ENCODE measurements at regions not wholly inside any gene's neighbourhood (a gene's known extent, or its start where the extent isn't known, plus 50 kb on each side); places are given as distances from the start of the nearest gene placed in this dataset.

DNA sequence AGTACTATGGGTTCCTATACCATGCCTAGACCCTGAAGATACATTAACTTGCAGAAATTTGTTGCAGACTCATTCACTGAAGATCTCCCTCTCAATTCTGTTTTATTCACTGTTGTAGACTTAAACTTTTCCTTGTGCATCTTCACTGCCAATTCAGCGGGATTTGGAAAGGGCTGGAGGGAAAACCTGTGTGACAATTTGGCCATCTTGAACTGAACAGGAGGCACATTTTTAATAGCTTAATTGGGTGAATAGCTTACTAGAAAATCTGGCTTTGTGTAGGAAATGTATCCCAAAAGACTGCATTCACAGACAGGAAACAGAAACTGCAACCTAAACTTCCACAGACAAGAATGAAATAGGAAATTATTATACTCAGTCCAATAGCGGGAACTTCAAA, 512.3 kb downstream of the XIRP2 start:
- no peak for ATAC-seq
- H3K36me3 ChIP-seq: no peaks in the 10 kb centered on the region
- WGBS, 2 donors (ENCODE audit: low coverage in 1 of 2): 43 to 61% methylated on average over 1 to 2 of the region's 2 CpGs
- H3K27ac ChIP-seq: no peak overlapping the region
- H3K27me3 ChIP-seq: no peaks in the 10 kb centered on the region
- H3K4me1 ChIP-seq: no peaks in the 10 kb centered on the region
- no peak overlapping the region for H3K4me3 ChIP-seq
- no peaks in the 10 kb centered on the region for H3K9me3 ChIP-seq
- TF ChIP-seq, protein P1, sequence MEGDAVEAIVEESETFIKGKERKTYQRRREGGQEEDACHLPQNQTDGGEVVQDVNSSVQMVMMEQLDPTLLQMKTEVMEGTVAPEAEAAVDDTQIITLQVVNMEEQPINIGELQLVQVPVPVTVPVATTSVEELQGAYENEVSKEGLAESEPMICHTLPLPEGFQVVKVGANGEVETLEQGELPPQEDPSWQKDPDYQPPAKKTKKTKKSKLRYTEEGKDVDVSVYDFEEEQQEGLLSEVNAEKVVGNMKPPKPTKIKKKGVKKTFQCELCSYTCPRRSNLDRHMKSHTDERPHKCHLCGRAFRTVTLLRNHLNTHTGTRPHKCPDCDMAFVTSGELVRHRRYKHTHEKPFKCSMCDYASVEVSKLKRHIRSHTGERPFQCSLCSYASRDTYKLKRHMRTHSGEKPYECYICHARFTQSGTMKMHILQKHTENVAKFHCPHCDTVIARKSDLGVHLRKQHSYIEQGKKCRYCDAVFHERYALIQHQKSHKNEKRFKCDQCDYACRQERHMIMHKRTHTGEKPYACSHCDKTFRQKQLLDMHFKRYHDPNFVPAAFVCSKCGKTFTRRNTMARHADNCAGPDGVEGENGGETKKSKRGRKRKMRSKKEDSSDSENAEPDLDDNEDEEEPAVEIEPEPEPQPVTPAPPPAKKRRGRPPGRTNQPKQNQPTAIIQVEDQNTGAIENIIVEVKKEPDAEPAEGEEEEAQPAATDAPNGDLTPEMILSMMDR (IDR thresholded peaks at IDR 0.05): no peak
- TF ChIP-seq POLR2AphosphoS5 (IDR thresholded peaks at IDR 0.05) (no peak), POLR2A (IDR thresholded peaks at IDR 0.05) (no peak)

DNA sequence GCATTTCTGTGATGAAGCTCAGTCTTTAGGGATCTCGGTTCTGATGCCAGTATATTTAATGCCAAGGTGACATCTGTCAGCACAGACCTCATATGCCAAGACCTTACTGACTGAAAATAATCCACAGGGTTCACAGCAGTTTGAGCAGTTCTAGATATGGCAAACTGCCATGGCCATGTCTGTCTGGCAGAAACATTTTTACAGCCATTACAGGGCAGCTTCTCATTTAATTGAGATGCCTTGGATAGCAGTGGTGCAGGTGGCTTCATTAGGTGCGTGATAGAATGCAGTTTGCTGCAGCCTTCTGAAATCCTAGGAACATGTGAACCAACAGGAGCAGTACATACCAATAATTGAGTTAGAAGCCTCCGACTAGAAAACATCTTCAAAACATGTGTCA, 510.6 kb downstream of the XIRP2 start:
- 98 to 100% methylated on average over 3 of the region's 3 CpGs for WGBS, 2 donors (ENCODE audit: low coverage in 1 of 2)
- no peaks in the 10 kb centered on the region for H3K9me3 ChIP-seq
- H3K4me3 ChIP-seq: no peak overlapping the region
- no peaks in the 10 kb centered on the region for H3K36me3 ChIP-seq
- H3K27me3 ChIP-seq: no peaks in the 10 kb centered on the region
- ATAC-seq: no peak
- H3K4me1 ChIP-seq: no peaks in the 10 kb centered on the region
- no peak overlapping the region for H3K27ac ChIP-seq
- TF ChIP-seq, protein P1 (IDR thresholded peaks at IDR 0.05): no peak
- TF ChIP-seq POLR2AphosphoS5 (IDR thresholded peaks at IDR 0.05) (no peak), POLR2A (IDR thresholded peaks at IDR 0.05) (no peak), EP300 (IDR thresholded peaks at IDR 0.05) (no peak)

DNA sequence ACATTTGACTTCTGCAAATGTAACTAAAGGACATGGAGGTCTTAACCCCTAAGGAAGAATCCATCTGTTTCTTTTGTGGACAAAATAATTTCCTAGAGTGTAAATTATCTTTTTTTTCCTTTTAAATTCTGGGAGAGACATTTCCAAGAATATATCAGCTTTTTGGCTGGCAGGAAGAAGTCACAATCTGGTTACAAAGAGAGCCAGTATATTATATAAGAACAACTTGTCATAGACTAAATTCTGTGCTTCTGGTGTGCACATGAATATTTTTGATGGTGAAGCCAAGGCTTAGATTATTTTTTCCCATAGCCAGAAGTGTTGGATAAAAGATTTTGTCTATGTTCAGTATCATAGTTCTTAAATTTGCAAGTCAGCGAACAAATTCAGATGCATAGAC, 500.6 kb downstream of the XIRP2 start:
- no peaks in the 10 kb centered on the region for H3K27me3 ChIP-seq
- WGBS, 2 donors (ENCODE audit: low coverage in 1 of 2): 92 to 100% methylated on average over 1 of the region's 1 CpG

DNA sequence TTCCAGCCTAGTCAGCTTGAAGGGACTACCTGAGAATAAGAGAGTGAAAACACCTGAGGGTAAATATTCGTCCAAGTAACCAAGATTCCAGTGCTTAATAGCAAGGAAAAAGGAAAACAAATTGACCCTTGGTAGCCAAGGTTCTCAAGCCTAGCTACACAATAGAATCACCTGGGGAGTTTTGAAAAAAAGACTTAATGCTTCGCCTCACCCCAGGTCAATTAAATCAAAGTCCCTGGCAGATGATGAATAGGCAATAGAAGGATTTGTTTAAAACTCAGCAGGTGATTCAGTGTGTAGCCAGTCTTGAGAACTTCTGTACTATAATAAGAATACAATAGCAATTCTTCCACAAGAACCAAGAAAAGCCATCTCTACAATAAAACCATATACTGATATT, 500.2 kb downstream of the XIRP2 start:
- Histone ChIP-seq H3K36me3 (no peaks in the 10 kb centered on the region), H3K27ac (no peak overlapping the region), H3K27me3 (no peaks in the 10 kb centered on the region), H3K4me1 (no peaks in the 10 kb centered on the region), H3K4me3 (no peak overlapping the region), H3K9me3 (no peaks in the 10 kb centered on the region)
- ATAC-seq: no peak
- WGBS, 2 donors (ENCODE audit: low coverage in 1 of 2): 40 to 59% methylated on average over 1 to 2 of the region's 2 CpGs
- TF ChIP-seq POLR2A (IDR thresholded peaks at IDR 0.05) (no peak), EP300 (IDR thresholded peaks at IDR 0.05) (no peak), POLR2AphosphoS5 (IDR thresholded peaks at IDR 0.05) (no peak)
- TF ChIP-seq, protein P1 (IDR thresholded peaks at IDR 0.05): no peak

More for the DNA sequence above, 500.6 kb downstream of the XIRP2 start:
- TF ChIP-seq, protein P1 (IDR thresholded peaks at IDR 0.05): no peak
- TF ChIP-seq POLR2AphosphoS5 (IDR thresholded peaks at IDR 0.05) (no peak), POLR2A (IDR thresholded peaks at IDR 0.05) (no peak), EP300 (IDR thresholded peaks at IDR 0.05) (no peak)
- no peak for ATAC-seq
- Histone ChIP-seq H3K36me3 (no peaks in the 10 kb centered on the region), H3K9me3 (no peaks in the 10 kb centered on the region), H3K27ac (no peak overlapping the region), H3K4me1 (no peaks in the 10 kb centered on the region), H3K4me3 (no peak overlapping the region)

DNA sequence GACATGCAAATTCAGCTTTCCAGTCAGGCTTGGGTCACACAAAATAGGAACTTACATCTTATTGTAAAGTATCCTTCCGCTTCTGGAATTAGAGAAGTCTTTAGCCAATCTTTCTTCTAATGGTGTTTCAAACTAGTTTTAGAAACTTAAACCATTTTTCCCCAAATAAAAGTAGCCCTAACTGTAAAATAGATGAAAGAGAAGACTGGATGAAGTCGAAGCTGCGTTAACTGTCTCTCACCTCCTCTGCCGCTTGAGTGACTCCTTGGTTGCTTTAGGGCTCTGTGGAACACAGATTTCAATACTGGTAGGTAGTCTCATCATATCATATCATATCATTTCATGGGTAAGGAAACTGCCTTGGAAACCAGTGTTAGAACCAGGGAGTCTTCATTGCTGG, 498.4 kb downstream of the XIRP2 start:
- Histone ChIP-seq H3K36me3 (no peaks in the 10 kb centered on the region), H3K27ac (no peak overlapping the region), H3K4me1 (no peaks in the 10 kb centered on the region), H3K9me3 (no peaks in the 10 kb centered on the region), H3K4me3 (no peak overlapping the region), H3K27me3 (no peaks in the 10 kb centered on the region)
- TF ChIP-seq EP300 (IDR thresholded peaks at IDR 0.05) (no peak), POLR2AphosphoS5 (IDR thresholded peaks at IDR 0.05) (no peak), POLR2A (IDR thresholded peaks at IDR 0.05) (no peak)
- TF ChIP-seq, protein P1 (IDR thresholded peaks at IDR 0.05): no peak
- ATAC-seq: no peak
- 64 to 78% methylated on average over 2 to 4 of the region's 4 CpGs for WGBS, 2 donors (ENCODE audit: low coverage in 1 of 2)
